ENCODE measurements at regions not wholly inside any gene's neighbourhood (a gene's known extent, or its start where the extent isn't known, plus 50 kb on each side); places are given as distances from the start of the nearest gene placed in this dataset.

DNA sequence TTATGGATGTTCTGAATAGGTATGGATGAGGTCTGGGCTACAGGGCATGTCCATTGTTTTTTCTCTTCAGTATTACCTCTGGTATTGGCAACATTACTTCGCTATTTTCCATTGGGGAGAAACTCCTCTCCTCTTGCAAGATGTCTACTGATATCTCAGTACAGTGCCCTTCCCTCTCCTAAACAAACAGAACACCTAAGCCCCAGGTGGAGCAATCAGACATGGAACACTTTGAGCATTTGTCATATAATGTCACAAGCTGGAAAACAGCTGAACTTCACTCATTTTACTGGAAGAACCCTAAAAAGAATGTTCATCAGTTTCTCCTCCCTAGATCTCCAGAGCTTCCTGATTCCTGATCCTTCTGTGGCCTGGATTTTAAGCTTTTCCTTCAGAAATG, 339.8 kb downstream of the FRK start:
- DNase-seq = no peak

DNA sequence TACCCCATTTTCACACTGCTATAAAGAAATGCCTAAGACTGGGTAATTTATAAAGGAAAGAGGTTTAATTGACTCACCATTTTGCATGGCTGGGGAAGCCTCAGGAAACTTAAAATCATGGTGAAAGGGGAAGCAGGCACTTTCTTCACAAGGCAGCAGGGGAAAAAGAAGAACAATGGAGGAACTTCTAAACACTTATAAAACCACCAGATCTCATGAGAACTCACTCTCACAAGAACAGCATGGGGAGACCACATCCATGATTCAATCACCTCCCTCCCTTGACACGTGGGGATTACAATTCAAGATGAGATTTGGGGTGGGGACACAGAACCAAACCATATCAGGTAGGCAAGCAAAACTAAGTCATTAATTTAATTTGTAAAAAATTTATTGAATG, 343.2 kb downstream of the FRK start:
- no peak for DNase-seq

DNA sequence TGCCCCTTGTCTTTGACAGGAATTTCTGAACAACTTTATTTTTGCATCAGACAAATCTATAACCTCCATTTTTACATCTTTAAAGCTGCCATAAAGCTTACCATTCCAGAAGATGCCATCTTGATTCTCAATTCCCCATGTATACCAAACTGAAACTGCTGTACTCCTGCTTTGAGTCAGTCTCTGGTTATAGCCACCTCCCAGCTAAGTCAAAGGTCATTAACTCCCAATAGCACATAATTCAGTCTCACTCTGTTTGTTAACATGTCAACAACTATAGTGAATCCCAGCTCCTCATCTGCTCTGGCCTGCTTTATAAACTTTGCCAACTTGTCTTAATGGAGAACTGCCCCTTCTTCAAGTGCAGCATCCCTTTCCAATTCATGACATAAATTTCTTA, 343.6 kb downstream of the FRK start:
- no peak for DNase-seq

DNA sequence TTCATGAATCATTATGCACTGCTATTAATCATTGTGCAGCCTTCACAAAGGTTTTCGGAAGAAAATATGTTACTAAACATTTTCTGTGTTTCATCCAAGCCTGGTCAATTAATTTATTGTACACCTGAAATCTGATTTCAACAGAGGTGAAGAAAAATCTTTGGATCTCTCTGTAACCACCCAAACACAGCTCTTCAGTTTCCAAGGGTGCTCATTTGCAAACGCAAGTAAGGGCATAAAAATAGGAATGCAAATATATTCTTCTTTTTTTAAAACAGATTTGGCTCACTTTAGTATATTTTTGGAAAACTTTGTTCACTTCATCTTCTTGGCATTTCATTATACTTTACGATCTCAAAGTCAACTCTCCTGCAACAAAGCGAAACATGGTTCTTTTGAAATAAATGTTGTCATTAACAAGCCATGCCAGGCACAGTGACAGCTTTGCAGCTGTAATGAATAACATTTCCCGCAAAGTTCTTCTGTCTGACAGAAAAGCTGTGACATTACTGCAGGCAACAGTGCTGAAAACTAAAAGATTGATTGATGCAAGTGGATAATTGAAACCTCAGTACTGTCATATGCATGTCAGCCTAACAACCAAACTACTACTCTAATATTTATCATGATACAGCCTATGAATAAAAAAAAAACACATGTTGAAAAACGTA, 348.3 kb downstream of the FRK start:
- DNase-seq = no peak

DNA sequence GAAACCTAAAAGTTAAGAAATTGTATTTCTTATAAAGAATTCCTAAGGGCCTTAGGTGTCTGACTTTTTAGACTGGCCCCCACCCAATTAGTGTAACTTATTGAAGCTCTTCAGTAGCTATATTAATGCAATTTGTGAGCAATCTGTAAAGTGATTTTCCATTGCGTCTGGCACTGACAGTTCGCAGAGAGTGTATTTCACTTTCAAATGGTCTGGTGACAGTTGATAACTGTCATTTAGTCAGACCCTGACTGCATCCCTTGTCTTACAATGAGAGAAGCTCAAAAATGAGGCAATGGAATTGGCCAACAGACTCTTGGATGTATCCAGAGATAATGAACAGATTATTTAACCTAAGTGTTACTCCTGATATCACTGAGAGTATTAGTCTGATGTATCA, 351.8 kb downstream of the FRK start:
- DNase-seq = no peak

DNA sequence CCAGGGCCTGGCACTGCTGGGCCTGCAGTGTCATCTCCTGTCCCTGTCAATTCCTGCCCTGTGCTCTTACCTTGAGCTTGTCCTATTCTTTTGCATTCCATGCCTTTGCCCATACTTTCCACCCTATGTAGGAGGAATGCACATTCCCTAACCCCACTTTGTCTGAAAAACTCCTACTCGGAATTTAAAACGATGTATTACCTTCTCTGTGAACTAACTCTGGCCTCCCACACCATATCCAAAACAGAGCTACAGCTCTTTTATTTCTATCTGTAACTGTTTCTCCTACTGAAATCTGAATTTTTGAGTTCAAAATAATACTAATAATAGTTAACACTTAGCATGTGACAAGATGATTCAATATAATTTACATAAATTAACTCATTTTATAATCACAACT, 353.7 kb downstream of the FRK start:
- no peak for DNase-seq

DNA sequence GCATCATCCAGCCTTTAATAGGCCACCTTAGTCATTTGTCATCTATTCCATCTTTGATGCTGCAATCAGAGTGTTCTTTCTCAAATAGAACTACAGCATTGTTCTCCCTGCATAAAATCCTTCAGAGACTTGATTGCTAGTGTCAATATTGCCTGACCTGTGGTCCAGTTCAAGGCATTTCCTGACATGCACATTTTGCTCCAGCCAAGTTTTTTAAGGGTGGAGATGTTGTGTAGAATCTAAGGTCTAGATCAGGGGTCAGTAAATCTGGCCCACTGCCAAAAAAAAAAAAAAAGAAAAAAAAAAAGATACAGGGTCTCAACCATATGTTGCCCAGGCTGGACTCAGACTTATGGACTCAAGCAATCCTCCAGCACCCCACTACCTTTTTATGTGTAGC, 354.4 kb downstream of the FRK start:
- no peak for DNase-seq

DNA sequence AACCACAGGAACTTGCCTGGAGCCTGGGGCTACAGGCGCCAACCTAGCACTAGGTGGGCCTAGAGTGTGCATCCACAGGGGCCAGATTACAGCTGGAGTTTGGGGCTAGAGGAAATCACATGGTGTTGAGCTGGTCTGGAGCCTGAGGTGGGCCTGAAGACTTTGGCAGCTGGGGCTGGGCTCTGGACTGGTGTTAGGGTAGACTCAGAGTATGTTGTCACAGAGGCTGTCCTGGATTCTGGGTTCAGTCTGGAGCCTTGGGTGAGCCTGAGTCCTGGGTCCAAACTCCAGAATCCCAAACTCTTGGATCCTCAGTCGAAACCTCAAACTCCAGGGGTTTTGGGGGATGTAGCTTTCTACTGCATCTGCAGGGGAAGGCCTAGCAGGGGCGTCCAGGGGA, 356.7 kb downstream of the FRK start:
- DNase-seq = no peak

DNA sequence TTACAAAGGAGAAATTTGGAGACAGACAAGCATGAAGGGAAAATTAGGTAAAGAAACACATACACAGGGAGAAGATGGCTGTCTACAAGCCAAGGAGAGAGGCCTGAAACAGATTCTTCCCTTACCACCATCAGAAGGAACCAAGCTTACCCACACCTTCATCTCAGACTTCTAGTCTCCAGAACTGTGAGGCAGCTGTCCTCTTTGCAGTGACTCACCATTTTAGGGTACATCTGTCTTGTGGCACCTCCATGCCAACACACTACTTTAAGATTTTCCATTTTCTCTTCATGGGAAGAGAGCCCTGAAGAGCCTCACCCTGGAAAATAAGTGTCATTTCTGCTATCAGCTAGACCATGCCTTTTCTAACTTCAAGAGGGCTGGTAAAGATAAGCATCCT, 369.3 kb downstream of the FRK start:
- no peak for DNase-seq

DNA sequence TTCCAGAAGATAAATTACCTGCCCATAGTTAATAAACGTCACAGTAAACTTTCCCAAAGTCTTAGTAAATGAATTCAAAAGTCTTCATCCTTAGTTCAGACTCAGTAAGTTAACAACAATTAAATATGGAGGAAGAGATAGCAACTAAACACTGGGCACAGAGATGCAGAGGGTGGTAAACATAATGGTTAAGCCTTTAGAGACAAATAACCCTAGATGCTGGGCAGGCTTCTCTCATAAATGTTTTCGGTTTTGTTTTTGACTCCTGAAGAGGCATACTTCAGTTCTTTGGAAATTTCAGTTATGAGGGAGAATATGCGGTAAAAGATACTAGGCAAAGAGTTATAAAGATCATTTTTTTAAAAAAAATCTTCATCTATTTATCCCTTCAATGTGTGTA, 369.8 kb downstream of the FRK start:
- no peak for DNase-seq

DNA sequence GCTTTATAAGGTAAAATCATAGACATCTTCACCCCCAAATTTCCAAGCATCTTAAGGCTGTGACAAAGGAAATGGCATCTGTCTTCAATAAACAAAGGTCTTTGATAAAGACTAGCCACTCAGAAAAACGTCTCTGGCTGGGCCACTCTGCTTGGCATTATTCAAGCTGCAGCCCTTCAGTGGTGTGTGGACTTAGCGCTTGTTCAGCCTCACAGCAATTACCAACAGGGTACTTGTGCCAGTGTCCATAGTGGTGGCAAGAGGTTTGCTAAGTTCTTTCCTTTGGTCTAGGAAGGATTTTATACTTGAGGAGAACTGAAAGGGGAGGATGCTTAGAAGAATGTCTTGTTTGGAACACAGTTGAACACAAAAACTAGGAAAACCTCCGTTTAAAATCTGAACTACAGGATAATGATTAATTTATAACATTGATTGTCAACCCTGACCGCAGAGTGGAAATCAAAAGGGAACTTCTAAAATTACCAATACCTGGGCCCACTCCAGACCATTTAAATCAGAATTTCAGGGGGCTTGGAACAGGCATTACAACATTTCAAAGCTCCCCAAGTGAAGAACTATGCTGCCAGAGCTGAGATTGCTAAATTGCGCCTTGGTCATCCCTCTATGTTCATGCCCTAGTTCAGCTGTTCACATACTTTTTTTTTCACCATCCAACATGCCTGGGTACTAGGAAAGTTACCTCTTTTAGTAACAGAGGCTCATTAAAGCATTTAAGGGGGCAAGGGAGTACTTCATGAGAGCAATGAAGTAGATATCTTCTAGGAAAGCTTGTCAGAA, 378.5 kb downstream of the FRK start:
- DNase-seq = no peak

DNA sequence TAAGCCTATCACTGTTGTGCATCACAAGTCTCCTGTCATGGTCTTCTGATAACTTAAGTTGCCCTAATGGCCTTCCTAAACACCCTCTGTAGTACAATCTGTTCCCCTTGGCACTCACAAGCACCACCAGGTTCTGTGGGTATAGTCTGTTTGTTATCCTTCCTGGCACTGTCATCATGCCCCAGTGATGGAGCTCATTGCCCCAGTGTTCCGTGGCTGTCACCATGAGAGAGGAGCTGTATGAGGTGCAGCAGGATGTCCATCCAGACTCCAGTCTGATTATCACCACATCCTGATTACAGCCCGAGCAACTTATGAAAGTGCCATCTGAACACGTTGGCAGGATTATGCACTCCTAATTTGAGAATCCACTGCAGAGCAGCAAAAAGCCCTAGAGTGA, 380.1 kb downstream of the FRK start:
- no peak for DNase-seq

DNA sequence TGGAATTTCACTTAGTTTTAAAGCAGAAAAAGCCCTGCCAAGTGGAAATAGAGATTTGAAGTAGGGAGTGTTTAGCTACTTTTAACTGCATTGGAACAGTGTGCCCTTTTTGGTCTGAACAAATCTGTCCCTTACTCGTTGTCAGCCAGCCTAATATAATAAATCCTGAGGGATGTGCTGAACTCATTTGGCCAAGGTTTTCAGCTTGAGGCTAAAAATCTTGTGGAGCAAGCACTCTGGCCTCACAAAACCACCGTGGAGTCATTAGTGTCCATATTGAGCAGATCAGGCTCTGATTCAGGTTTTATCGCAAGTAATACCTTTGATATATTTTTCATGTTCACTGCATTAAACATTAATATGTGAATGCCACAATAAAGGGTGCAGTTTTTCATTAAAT, 383.5 kb downstream of the FRK start:
- DNase-seq = no peak

DNA sequence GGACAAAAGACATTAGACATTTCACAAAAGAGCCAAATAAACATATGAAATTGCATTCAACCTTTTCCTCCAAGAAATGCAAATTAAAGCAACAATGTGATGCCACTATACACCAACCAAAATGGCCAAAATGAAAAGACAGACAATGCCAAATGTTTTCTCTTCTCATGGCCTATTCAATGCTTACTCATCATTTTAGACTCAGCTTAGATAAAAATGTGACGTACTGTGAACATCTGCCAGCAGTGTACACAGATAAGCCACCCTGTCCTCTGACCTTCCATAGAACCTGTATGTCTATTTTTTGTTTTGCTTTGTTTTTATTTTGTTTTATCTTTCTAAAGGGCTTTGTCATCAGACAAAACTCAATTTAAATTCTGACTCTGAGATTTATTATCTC, 385.2 kb downstream of the FRK start:
- DNase-seq = no peak

DNA sequence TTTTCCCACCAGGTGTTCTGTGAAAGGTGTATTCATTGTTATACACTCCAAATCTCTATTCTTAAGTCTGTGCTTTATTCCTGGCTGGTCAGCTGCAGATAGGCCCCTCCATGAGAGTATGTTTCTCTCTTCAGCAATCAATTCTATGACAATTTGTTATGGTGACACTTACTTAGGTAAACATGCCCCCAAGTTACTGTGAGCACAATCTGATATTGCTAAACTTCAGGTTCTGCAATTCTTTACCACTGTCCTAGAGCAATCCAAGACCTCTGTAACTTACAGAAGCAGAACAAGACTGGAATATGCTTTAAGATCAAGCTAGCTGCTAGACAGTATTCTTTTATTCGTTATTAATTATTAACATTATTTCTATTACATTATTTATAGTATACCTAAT, 391.9 kb downstream of the FRK start:
- DNase-seq = no peak

DNA sequence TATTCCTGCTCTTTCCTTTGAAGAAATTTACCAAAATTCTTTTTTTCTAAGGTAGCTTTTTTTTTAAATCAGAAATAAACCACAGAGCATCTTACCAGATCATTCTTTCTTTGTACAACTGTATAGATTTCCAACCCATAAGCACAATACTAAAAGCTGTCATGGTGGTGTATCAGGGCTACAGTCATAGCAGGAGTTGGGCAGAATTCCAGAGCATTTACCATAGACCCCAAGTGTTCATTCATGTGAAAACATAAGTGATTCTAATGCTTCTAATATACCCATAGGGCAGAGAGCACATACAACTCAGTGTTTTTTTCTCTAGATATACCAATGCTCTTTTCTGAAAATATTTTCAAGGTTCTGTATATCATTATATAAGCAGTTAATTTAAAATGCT, 392.5 kb downstream of the FRK start:
- DNase-seq = no peak

DNA sequence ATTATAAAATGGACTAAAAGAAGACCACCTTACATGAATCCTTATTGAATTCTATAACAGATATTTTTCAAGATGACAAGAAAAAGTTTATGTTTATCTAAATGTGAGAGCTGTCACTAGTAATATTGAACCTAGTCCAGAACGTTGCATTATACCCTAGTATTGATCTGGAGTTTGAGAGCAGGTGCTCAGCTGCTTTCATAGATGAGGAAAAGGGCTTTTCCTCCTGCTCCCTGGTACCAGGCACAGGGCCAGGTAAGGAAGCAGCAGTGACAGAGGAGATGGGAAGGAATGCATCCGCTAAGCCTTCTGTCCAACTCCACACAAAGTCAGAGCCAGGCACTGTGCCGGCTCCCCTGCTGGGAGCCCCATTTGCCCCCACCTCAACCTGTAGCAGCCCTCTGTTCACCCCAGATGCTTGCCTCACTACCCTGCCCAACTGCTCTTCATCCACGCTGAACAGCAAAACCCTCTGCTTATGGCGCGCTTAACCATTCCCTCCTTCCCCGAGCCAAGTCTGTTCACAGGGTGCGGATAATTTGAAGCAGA, 393.1 kb downstream of the FRK start:
- DNase-seq = no peak

DNA sequence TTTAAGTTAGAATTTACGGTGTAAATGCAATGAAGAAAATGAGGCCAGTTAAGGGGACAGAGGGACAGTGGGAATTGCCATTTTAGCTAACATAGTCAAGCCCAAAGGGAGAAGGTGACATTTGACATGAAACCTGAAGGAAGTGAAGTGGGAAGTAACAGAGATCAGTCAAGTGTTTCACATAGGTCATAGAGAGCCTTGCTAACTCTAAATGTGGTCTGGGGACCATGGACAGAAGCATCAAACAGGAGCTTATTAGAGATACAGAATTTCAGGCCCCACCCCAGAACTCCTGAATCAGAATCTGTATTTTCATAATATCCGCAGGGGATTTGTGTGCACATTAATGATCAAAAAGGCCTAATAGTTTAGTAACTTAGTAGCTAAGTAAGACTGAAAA, 393.7 kb downstream of the FRK start:
- no peak for DNase-seq

DNA sequence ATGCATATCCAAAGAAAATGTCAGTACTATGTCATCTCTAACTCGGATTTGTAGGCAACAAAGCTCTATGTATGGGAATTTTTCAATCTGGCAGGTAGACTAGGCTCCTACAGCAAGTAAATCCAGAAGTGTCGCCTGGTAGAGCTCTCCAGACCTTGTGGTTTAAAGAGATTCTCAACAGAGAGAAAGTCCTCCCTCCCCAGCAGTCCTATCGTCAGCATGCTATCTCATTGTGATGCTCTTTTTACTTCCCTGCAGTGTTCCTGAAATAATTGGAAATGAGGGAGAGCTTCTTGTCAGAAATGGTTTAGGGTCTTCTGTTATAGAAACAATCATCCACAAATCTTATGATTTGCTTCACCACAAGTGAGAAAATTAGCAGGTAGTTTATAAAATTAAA, 395.4 kb downstream of the FRK start:
- no peak for DNase-seq

DNA sequence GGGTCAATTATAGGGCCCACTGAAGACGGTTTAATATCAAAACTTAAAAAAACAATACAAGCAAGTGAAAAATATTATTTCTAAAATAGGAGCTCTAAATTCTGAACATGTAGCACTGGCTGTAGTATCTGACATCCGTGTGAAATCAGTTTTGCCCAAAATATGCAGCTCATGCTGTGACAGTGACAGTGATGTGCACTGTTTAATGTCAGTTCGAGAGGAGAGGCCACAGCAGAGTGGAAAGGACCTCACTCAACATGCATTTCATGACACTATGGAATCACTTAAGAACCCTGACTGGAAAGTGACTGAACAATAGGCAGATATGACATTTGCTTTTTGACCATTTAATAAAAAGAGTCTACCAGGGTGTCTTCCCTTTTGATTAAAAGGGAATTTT, 397.0 kb downstream of the FRK start:
- no peak for DNase-seq

DNA sequence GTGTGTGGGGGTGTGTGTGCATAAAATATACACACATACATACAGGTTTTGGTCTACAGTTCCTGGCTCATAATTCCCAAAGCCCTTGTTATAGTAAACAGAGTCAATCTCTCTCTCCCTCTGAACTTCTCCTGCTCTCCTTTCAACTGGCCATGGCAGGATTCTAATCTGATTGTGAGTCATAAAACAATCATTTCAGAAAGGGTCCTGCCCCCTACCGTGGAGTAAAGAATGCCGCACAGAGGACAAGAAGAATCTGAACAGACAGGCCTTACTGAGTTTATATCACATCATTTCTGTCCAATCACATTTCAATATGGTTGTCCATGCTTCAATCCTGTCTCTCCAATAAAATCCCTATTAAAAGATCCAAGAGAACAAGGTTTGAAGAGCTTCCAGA, 416.9 kb downstream of the FRK start:
- DNase-seq = no peak

DNA sequence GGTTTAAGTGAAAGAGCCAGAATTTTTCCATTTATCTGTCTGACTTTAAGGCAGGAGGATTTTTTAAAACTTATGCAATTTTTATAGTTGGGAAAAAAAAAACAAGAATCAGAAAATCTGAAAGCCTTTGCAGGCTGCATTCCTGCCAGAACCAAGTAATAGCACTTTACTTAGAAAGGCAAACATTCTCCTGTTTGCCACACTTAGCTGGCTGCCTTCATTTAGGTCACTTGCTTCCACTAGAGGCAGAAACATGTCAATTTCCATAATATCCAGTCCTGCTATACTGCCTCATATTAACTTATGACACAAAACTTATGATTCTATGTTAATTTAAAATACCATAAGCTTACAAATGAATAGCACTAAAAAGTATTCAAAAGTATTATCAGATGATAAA, 425.8 kb downstream of the FRK start:
- DNase-seq = no peak

DNA sequence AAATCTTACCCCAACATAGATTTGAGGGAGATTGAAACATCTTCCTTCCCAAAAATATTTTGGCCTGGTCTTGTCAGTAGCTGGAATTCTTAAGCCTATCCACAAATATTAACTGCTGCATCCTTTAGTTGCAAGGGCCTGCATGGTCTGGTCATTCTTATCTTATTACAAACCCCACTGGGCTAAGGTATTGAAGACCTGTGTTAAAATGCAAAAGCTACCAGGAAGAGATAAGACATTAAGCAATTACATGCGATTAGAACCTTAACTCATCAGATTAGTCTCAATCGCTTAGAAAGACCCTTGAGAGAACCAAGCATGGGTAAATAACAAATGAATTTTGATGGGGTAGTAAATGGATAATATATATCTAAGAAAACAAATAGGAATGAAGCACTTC, 426.6 kb downstream of the FRK start:
- DNase-seq = no peak

DNA sequence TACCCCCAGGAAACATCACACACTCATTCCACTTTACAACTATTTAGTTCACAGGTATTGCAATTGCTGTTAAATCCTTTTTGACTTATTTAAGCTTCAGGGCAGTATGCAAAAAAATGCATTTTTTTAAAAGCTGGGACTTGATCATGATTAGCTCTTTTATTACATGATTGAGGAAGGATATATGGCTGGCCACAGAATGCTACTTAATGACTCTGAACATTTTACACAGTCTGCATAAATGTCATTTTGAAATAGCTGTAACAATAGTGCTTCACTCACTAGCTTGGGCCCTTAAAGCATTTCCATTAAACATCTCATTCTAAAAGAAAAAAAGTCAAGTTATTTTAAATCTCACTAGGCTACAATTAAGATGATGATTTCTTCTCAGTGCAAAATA, 429.7 kb downstream of the FRK start:
- no peak for DNase-seq
